GM06990 (cell line): ENCODE measurements at regions not wholly inside any gene's neighbourhood (a gene's known extent, or its start where the extent isn't known, plus 50 kb on each side); places are given as distances from the start of the nearest gene placed in this dataset.

Experiments
- DNase-seq: peaks from one replicate; pipeline ENCODE4 v3.0.0-alpha.2; 2011; ENCODE audit not compliant: insufficient read length; ENCODE audit errors: extremely low read depth
- H3K27me3 ChIP-seq: replicated peaks from 2 replicates; pipeline ENCODE4 v1.6.0; 2011; ENCODE audit warnings: low read length; ENCODE audit not compliant: control insufficient read depth, insufficient read depth
- H3K36me3 ChIP-seq: 2 replicates; pipeline ENCODE4 v1.5.1; 2011; ENCODE audit warnings: low read length; ENCODE audit not compliant: control insufficient read depth, insufficient read depth
- H3K4me3 ChIP-seq: replicated peaks from 2 replicates; pipeline ENCODE4 v1.5.1; 2011; ENCODE audit warnings: low read depth, mild to moderate bottlenecking, control low read depth, low read length
- CTCF ChIP-seq: IDR thresholded peaks from 2 replicates; pipeline ENCODE4 v1.5.1; 2011; ENCODE audit warnings: low read length, control low read depth, mild to moderate bottlenecking, inconsistent platforms; ENCODE audit not compliant: insufficient read depth, poor library complexity, severe bottlenecking

GRCh38 chr10:57031346-57031745 lies 670.3 kb upstream of the ZWINT start:
- no peak for DNase-seq
- no peak for TF ChIP-seq CTCF
- no peaks in the 10 kb centered on the region for H3K36me3 ChIP-seq
- no peak overlapping the region for H3K4me3 ChIP-seq
- H3K27me3 ChIP-seq = no peaks in the 10 kb centered on the region

- Histone ChIP-seq H3K4me3 (no peak overlapping the region), H3K27me3 (no peaks in the 10 kb centered on the region), H3K36me3 (no peaks in the 10 kb centered on the region)
- DNase-seq = no peak
- TF ChIP-seq CTCF = no peak
Measured at GRCh38 chr10:57026307-57026706, 665.2 kb upstream of the ZWINT start.

- no peak for DNase-seq
- H3K36me3 ChIP-seq = no peaks in the 10 kb centered on the region
- no peaks in the 10 kb centered on the region for H3K27me3 ChIP-seq
- TF ChIP-seq CTCF = no peak
- no peak overlapping the region for H3K4me3 ChIP-seq
Measured at GRCh38 chr10:57023626-57024025, 662.6 kb upstream of the ZWINT start.

GRCh38 chr10:57018452-57018851 lies 657.4 kb upstream of the ZWINT start:
- TF ChIP-seq CTCF = no peak
- Histone ChIP-seq H3K27me3 (no peaks in the 10 kb centered on the region), H3K36me3 (no peaks in the 10 kb centered on the region), H3K4me3 (no peak overlapping the region)
- DNase-seq = no peak

- no peak for DNase-seq
- Histone ChIP-seq H3K27me3 (no peaks in the 10 kb centered on the region), H3K36me3 (no peaks in the 10 kb centered on the region), H3K4me3 (no peak overlapping the region)
- no peak for TF ChIP-seq CTCF
Measured at GRCh38 chr10:57017356-57018037, 656.4 kb upstream of the ZWINT start.

- TF ChIP-seq CTCF = no peak
- Histone ChIP-seq H3K36me3 (no peaks in the 10 kb centered on the region), H3K27me3 (no peaks in the 10 kb centered on the region), H3K4me3 (no peak overlapping the region)
- no peak for DNase-seq
Measured at GRCh38 chr10:57015595-57016318, 654.7 kb upstream of the ZWINT start.
